GM23338 (cell line): ENCODE measurements at regions not wholly inside any gene's neighbourhood (a gene's known extent, or its start where the extent isn't known, plus 50 kb on each side); places are given as distances from the start of the nearest gene placed in this dataset.

Experiments used
- ATAC-seq: fragments of 200-7000 bp; cut with Tn5 transposase; 3 replicates; pipeline ENCODE4 v1.9.1; 2020
- DNase-seq: peaks from one replicate; pipeline ENCODE4 v3.0.0-alpha.2; 2015; ENCODE audit warnings: low spot score
- H2AFZ ChIP-seq: fragments of 200-600 bp; sonication (generic); 2 replicates; pipeline ENCODE4 v1.8.0; 2016; ENCODE audit warnings: antibody characterized with exemption, mild to moderate bottlenecking, moderate library complexity
- H3F3A ChIP-seq: fragments of 200-600 bp; sonication (generic); replicated peaks from 2 replicates; pipeline ENCODE4 v1.8.0; 2017; ENCODE audit warnings: antibody characterized with exemption, mixed run types, low read depth
- H3K27ac ChIP-seq: fragments of 200-600 bp; sonication (generic); 2 replicates; pipeline ENCODE4 v1.6.1; 2016; ENCODE audit warnings: low read depth
- H3K27me3 ChIP-seq: fragments of 200-600 bp; sonication (generic); 2 replicates; pipeline ENCODE4 v1.8.0; 2016; ENCODE audit warnings: mild to moderate bottlenecking, mixed run types, moderate library complexity; ENCODE audit not compliant: insufficient read depth
- H3K36me3 ChIP-seq: fragments of 200-600 bp; sonication (generic); 2 replicates; pipeline ENCODE4 v1.8.0; 2016; ENCODE audit warnings: mild to moderate bottlenecking; ENCODE audit not compliant: insufficient read depth
- H3K4me1 ChIP-seq: fragments of 200-600 bp; sonication (generic); 2 replicates; pipeline ENCODE4 v1.8.0; 2016; ENCODE audit warnings: mild to moderate bottlenecking, moderate library complexity; ENCODE audit not compliant: insufficient read depth
- H3K4me2 ChIP-seq: fragments of 200-600 bp; sonication (generic); 2 replicates; pipeline ENCODE4 v1.7.1; 2017; ENCODE audit warnings: mixed run types
- H3K4me3 ChIP-seq: fragments of 200-600 bp; sonication (generic); 2 replicates; pipeline ENCODE4 v1.6.1; 2016; ENCODE audit warnings: mixed run types
- H3K79me2 ChIP-seq: fragments of 200-600 bp; sonication (generic); replicated peaks from 2 replicates; pipeline ENCODE4 v1.8.0; 2017; ENCODE audit warnings: mild to moderate bottlenecking; ENCODE audit not compliant: insufficient read depth
- H3K9me2 ChIP-seq: fragments of 200-600 bp; sonication (generic); 2 replicates; pipeline ENCODE4 v1.8.0; 2017; ENCODE audit not compliant: insufficient read depth
- H4K20me1 ChIP-seq: fragments of 200-600 bp; sonication (generic); replicated peaks from 2 replicates; pipeline ENCODE4 v1.8.0; 2017; ENCODE audit warnings: mild to moderate bottlenecking; ENCODE audit not compliant: insufficient read depth
- H3K27ac Mint-ChIP-seq: 2 replicates; pipeline ENCODE4 v1.8.0; 2020; ENCODE audit warnings: inconsistent platforms, mild to moderate bottlenecking, moderate library complexity, mixed read lengths
- H3K27me3 Mint-ChIP-seq: 3 replicates; pipeline ENCODE4 v1.8.0; 2022; ENCODE audit warnings: low read depth, mild to moderate bottlenecking, moderate library complexity, mixed read lengths, inconsistent platforms; ENCODE audit not compliant: insufficient read depth, poor library complexity
- H3K36me3 Mint-ChIP-seq: 3 replicates; pipeline ENCODE4 v1.8.0; 2021; ENCODE audit warnings: low read depth, mild to moderate bottlenecking, inconsistent platforms, moderate library complexity, mixed read lengths
- H3K4me1 Mint-ChIP-seq: 3 replicates; pipeline ENCODE4 v1.8.0; 2020; ENCODE audit warnings: mild to moderate bottlenecking, inconsistent platforms, mixed read lengths
- H3K4me3 Mint-ChIP-seq: 3 replicates; pipeline ENCODE4 v1.8.0; 2021; ENCODE audit warnings: moderate library complexity, mild to moderate bottlenecking, inconsistent platforms, mixed read lengths
- H3K9me3 Mint-ChIP-seq: 3 replicates; pipeline ENCODE4 v1.8.0; 2020; ENCODE audit warnings: moderate library complexity, mild to moderate bottlenecking, inconsistent platforms, mixed read lengths
- CREB1 ChIP-seq: fragments of 250-450 bp; sonication (Bioruptor Pico); IDR thresholded peaks from 2 replicates; pipeline ENCODE4 v1.5.0; 2020; ENCODE audit warnings: low read depth, mild to moderate bottlenecking, moderate library complexity
- CTCF ChIP-seq, 2 experiments: fragments of 200-600 bp in 1 of 2; sonication (generic) in 1 of 2; conservative IDR thresholded peaks; 2 replicates each; pipeline versions ENCODE4 v1.5.1 to v1.6.1; 2016 to 2017; ENCODE audit warnings: antibody characterized with exemption in 2 of 2, low read depth in 2 of 2, mild to moderate bottlenecking in 2 of 2, moderate library complexity in 1 of 2
- EZH2 ChIP-seq: fragments of 200-600 bp; sonication (generic); IDR thresholded peaks from one replicate; pipeline ENCODE4 v1.8.0; 2017; ENCODE audit warnings: antibody characterized with exemption, mild to moderate bottlenecking, low read depth; ENCODE audit not compliant: unreplicated experiment
- EZH2phosphoT487 ChIP-seq: fragments of 200-600 bp; sonication (generic); IDR thresholded peaks from one replicate; pipeline ENCODE4 v1.8.1; 2018; ENCODE audit warnings: antibody characterized with exemption; ENCODE audit not compliant: unreplicated experiment
- JUNB ChIP-seq: IDR thresholded peaks from one replicate; pipeline ENCODE4 v1.6.1; 2016; ENCODE audit warnings: antibody characterized with exemption; ENCODE audit not compliant: unreplicated experiment
- NANOG ChIP-seq: IDR thresholded peaks from 2 replicates; pipeline ENCODE4 v1.6.1; 2016; ENCODE audit warnings: antibody characterized with exemption, borderline replicate concordance
- POLR2AphosphoS5 ChIP-seq: IDR thresholded peaks from 2 replicates; pipeline ENCODE4 v1.6.1; 2016; ENCODE audit warnings: antibody characterized with exemption, low read depth
- REST ChIP-seq: IDR thresholded peaks from one replicate; pipeline ENCODE4 v1.6.1; 2018; ENCODE audit warnings: antibody characterized with exemption; ENCODE audit not compliant: unreplicated experiment
- STAT1 ChIP-seq: IDR thresholded peaks from one replicate; pipeline ENCODE4 v1.6.1; 2016; ENCODE audit warnings: antibody characterized with exemption; ENCODE audit not compliant: unreplicated experiment
- ZNF114 ChIP-seq: fragments of 250-450 bp; sonication (Bioruptor Pico); IDR thresholded peaks from 2 replicates; pipeline ENCODE4 v1.5.0; 2020; ENCODE audit warnings: mild to moderate bottlenecking, moderate library complexity
- ZNF331 ChIP-seq: fragments of 250-450 bp; sonication (Bioruptor Pico); IDR thresholded peaks from 2 replicates; pipeline ENCODE4 v1.5.0; 2020; ENCODE audit warnings: low read depth, mild to moderate bottlenecking, moderate library complexity
- ZNF462 ChIP-seq: fragments of 250-450 bp; sonication (Bioruptor Pico); IDR thresholded peaks from 2 replicates; pipeline ENCODE4 v1.5.0; 2020; ENCODE audit warnings: mild to moderate bottlenecking, moderate library complexity

- Mint-ChIP-seq H3K4me3 (no peak overlapping the region), H3K4me1 (no peaks in the 10 kb centered on the region), H3K9me3 (peaks cover 13% of the 10 kb centered on the region; the same call in 2 of the 3 replicates), H3K27me3 (peaks cover 6% of the 10 kb centered on the region), H3K27ac (no peak overlapping the region), H3K36me3 (peaks cover 3% of the 10 kb centered on the region; the same call in 1 of the 3 replicates)
- Histone ChIP-seq H3K36me3 (no peaks in the 10 kb centered on the region; the same call in 1 of the 2 replicates), H3K9me2 (no peaks in the 10 kb centered on the region), H3K4me3 (no peak overlapping the region), H3K79me2 (no peaks in the 10 kb centered on the region), H4K20me1 (no peaks in the 10 kb centered on the region), H3F3A (no peaks in the 10 kb centered on the region), H3K4me1 (no peaks in the 10 kb centered on the region), H3K4me2 (no peak overlapping the region), H2AFZ (no peak overlapping the region), H3K27ac (no peak overlapping the region), H3K27me3 (no peaks in the 10 kb centered on the region)
- no peak for DNase-seq
- ATAC-seq = no peak
- TF ChIP-seq NANOG = no peak
- TF ChIP-seq CREB1 (CRISPR knock-in tag) = no peak
- TF ChIP-seq POLR2AphosphoS5 = no peak
- TF ChIP-seq JUNB = no peak
- no peak for TF ChIP-seq CTCF (conservative IDR thresholded peaks at IDR 0.05; ENCODE audit: low read depth in 2 of 2)
- no peak for TF ChIP-seq EZH2
- TF ChIP-seq ZNF462 (CRISPR knock-in tag) = no peak
- no peak for TF ChIP-seq REST
- no peak for TF ChIP-seq ZNF331
- TF ChIP-seq STAT1 = no peak
- TF ChIP-seq EZH2phosphoT487 = no peak
- TF ChIP-seq ZNF114 (CRISPR knock-in tag) = no peak
Observed at GRCh38 chr15:31193291-31193690, 91.8 kb upstream of the TRPM1 start.
